ENCODE measurements at regions not wholly inside any gene's neighbourhood (a gene's known extent, or its start where the extent isn't known, plus 50 kb on each side); places are given as distances from the start of the nearest gene placed in this dataset.
"Not testable (repeated sequence)": the region's sequence is repeated elsewhere in the genome, so short reads cannot be mapped to it uniquely, and the experiment has no call there.

DNA sequence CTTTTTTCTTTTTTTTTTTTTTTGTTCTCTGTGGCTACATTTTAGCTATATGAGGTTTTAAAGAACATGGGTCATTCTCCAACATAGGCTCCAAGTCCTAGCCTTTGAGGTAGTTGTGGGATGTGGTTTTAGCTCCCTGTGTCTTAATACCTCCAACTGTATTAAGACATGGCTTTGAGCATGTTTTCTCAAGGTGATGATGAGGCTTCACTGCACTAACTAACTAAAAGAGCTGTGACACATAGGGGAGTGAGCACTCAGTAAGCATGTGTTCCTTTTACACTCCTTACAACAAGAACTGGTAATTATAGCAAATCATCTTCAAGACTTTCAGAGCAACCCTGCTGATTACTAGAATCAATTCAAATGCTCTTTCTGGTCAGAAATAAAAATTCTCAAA, 333.6 kb upstream of the CCNH start:
- H3K4me3 ChIP-seq (ENCODE audit: low read depth, low read length), result no peak overlapping the region
- TF ChIP-seq, protein P1, sequence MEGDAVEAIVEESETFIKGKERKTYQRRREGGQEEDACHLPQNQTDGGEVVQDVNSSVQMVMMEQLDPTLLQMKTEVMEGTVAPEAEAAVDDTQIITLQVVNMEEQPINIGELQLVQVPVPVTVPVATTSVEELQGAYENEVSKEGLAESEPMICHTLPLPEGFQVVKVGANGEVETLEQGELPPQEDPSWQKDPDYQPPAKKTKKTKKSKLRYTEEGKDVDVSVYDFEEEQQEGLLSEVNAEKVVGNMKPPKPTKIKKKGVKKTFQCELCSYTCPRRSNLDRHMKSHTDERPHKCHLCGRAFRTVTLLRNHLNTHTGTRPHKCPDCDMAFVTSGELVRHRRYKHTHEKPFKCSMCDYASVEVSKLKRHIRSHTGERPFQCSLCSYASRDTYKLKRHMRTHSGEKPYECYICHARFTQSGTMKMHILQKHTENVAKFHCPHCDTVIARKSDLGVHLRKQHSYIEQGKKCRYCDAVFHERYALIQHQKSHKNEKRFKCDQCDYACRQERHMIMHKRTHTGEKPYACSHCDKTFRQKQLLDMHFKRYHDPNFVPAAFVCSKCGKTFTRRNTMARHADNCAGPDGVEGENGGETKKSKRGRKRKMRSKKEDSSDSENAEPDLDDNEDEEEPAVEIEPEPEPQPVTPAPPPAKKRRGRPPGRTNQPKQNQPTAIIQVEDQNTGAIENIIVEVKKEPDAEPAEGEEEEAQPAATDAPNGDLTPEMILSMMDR (IDR thresholded peaks at IDR 0.05; ENCODE audit: low read depth, low read length), result no peak

GRCh38 chr5:87741881-87742280, 329.2 kb upstream of the CCNH start:
- TF ChIP-seq, protein P1 (IDR thresholded peaks at IDR 0.05; ENCODE audit: low read depth, low read length), result no peak
- H3K4me3 ChIP-seq (ENCODE audit: low read depth, low read length), result no peak overlapping the region

DNA sequence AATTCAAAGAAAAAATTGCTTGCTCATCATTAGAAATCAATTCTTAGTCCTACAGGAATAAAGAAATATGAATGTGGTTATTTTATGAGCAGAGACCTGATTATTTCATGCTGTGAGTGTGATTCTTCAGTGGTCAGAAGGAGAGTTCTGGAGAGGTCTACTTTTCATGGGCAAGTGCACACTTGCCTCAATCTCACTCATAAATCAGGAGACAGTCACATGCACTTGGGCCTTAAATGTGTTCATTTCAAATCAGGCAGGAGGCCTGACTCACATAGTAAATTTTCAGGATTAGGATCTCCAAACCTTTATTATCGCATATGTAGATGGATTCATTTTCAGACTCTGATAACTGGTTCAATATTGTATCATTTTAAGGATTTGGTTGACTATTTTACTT, 323.2 kb upstream of the CCNH start:
- TF ChIP-seq, protein P1 (IDR thresholded peaks at IDR 0.05; ENCODE audit: low read depth, low read length), result no peak
- H3K4me3 ChIP-seq (ENCODE audit: low read depth, low read length), result no peak overlapping the region

DNA sequence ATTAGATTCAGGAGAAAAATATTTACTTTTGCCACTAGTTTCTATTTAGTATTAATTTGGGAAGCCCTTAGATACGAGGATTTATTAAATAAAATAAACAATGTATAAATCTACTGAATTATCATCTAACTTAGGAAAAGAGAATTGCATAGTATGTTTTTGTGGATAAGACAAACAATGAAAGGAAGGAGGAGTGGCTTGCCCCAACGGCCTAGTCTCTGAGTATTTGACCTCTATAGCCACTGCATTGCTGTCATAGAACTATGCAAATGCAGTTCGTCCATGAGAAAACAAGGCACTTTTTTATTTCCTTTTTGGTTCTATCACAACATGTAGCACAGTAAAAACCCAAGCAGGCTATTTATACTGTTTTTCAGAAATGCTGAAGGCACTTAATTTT, 321.2 kb upstream of the CCNH start:
- H3K4me3 ChIP-seq (ENCODE audit: low read depth, low read length), result no peak overlapping the region
- TF ChIP-seq, protein P1 (IDR thresholded peaks at IDR 0.05; ENCODE audit: low read depth, low read length), result no peak

- no peak overlapping the region for H3K4me3 ChIP-seq (ENCODE audit: low read depth, low read length)
- TF ChIP-seq, protein P1 (IDR thresholded peaks at IDR 0.05; ENCODE audit: low read depth, low read length), result no peak
Measured at GRCh38 chr5:87732875-87733768, 320.4 kb upstream of the CCNH start.

DNA sequence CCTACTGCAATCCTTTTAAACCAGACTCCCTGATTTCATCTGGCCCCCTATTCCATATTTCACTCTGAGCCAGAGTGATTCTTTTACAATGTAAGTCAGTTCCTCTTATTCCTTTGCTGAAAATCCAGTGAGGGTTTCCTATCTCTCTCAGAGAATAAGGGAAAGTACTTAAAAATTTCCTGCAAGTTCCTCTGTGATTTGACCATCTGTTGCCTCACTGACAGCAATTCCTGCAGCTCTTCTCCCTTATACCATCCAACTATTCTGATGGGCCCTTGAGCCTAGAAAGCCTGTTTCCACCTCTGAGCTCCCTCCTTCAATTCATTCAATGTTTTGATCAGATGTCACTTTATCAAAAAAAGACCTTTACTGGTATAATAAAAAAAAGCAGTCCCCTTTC, 317.1 kb upstream of the CCNH start:
- no peak overlapping the region for H3K4me3 ChIP-seq (ENCODE audit: low read depth, low read length)
- TF ChIP-seq, protein P1 (IDR thresholded peaks at IDR 0.05; ENCODE audit: low read depth, low read length), result no peak

- TF ChIP-seq, protein P1 (IDR thresholded peaks at IDR 0.05; ENCODE audit: low read depth, low read length), result no peak
Measured at GRCh38 chr5:87722286-87722685, 309.6 kb upstream of the CCNH start.

GRCh38 chr5:87718224-87718925, 305.6 kb upstream of the CCNH start:
- not testable (repeated sequence) for H3K4me3 ChIP-seq (ENCODE audit: low read depth, low read length)

More at GRCh38 chr5:87722286-87722685, 309.6 kb upstream of the CCNH start:
- H3K4me3 ChIP-seq (ENCODE audit: low read depth, low read length), result no peak overlapping the region
